A673 (cell line): ENCODE measurements at regions not wholly inside any gene's neighbourhood (a gene's known extent, or its start where the extent isn't known, plus 50 kb on each side); places are given as distances from the start of the nearest gene placed in this dataset.

Experiments
- BruUV-seq: library from RNA; stranded (reverse); fragments of 400-500 nt; replicated peaks from 2 replicates; lab custom pipeline; 2021; lab: Mats Ljungman, UMichigan
- CTCF ChIA-PET: fragments of 300-600 bp; sonication (Branson Sonifier 250); formaldehyde crosslinking; loops from one replicate; lab custom pipeline; 2022; ENCODE audit warnings: antibody characterized with exemption; lab: Charles Lee
- POLR2A ChIA-PET: fragments of 300-600 bp; sonication (Branson Sonifier 250); formaldehyde crosslinking; loops from one replicate; lab custom pipeline; 2022; ENCODE audit warnings: antibody characterized with exemption; ENCODE audit not compliant: low non-redundant PET; lab: Charles Lee
- DNase-seq: peaks from one replicate; pipeline ENCODE4 v3.0.0-alpha.2; 2015; ENCODE audit warnings: low spot score
- H3K27ac ChIP-seq: fragments of 200-600 bp; sonication (generic); 2 replicates; pipeline ENCODE4 v1.5.1; 2016; ENCODE audit warnings: mixed run types, low read depth, mild to moderate bottlenecking, mixed read lengths, antibody characterized with exemption, low read length; ENCODE audit not compliant: poor library complexity, severe bottlenecking
- H3K27me3 ChIP-seq: fragments of 200-600 bp; sonication (generic); replicated peaks from 2 replicates; pipeline ENCODE4 v1.6.1; 2017; ENCODE audit warnings: mixed run types, low read depth, mild to moderate bottlenecking, mixed read lengths, antibody characterized with exemption, low read length; ENCODE audit not compliant: insufficient read depth, poor library complexity
- H3K36me3 ChIP-seq: fragments of 200-600 bp; sonication (generic); 2 replicates; pipeline ENCODE4 v1.6.1; 2016; ENCODE audit warnings: mixed run types, mild to moderate bottlenecking, mixed read lengths, antibody characterized with exemption, low read length; ENCODE audit not compliant: insufficient read depth, poor library complexity, severe bottlenecking
- H3K4me1 ChIP-seq: fragments of 200-600 bp; sonication (generic); 2 replicates; pipeline ENCODE4 v1.6.1; 2017; ENCODE audit warnings: mixed run types, mild to moderate bottlenecking, mixed read lengths, antibody characterized with exemption, low read length; ENCODE audit not compliant: insufficient read depth, poor library complexity, severe bottlenecking
- H3K4me3 ChIP-seq: fragments of 200-600 bp; sonication (generic); 2 replicates; pipeline ENCODE4 v1.5.1; 2016; ENCODE audit warnings: low read depth, mixed run types, mild to moderate bottlenecking, mixed read lengths, low read length; ENCODE audit not compliant: poor library complexity, severe bottlenecking
- H3K9me3 ChIP-seq: fragments of 200-600 bp; sonication (generic); 2 replicates; pipeline ENCODE4 v1.6.1; 2016; ENCODE audit warnings: mixed run types, low read depth, mild to moderate bottlenecking, mixed read lengths, antibody characterized with exemption, low read length; ENCODE audit not compliant: poor library complexity, severe bottlenecking
- CTCF ChIP-seq: fragments of 300-800, 200-600 bp; sonication (generic); conservative IDR thresholded peaks from 2 replicates; pipeline ENCODE4 v1.5.1; 2017; ENCODE audit warnings: low read depth, mild to moderate bottlenecking, antibody characterized with exemption, low read length, moderate library complexity, mixed read lengths
- EZH2 ChIP-seq: fragments of 200-600 bp; sonication (generic); IDR thresholded peaks from 2 replicates; pipeline ENCODE4 v1.6.1; 2017; ENCODE audit warnings: borderline replicate concordance, low read depth, mild to moderate bottlenecking, mixed read lengths, antibody characterized with exemption, low read length; ENCODE audit not compliant: poor library complexity, severe bottlenecking
- intact Hi-C: fragments of 100-400 bp; cut with micrococcal nuclease; formaldehyde crosslinking; loops from one replicate; pipeline ENCODE4 v1.10.0; 2022; ENCODE audit not compliant: unreplicated experiment

GRCh38 chr10:2906974-2907373 is 160.4 kb upstream of the PFKP start:
- TF ChIP-seq CTCF (no peak), EZH2 (no peak)
- ChIA-PET POLR2A (no interaction called here), CTCF (no interaction called here)
- intact Hi-C loops, result no loop called here
- BruUV-seq, result no TSS peak
- Histone ChIP-seq H3K9me3 (no peaks in the 10 kb centered on the region), H3K36me3 (no peaks in the 10 kb centered on the region), H3K4me1 (no peaks in the 10 kb centered on the region), H3K27me3 (no peaks in the 10 kb centered on the region), H3K27ac (no peak overlapping the region), H3K4me3 (no peak overlapping the region)
- DNase-seq, result no peak

GRCh38 chr10:2905851-2906250 is 161.5 kb upstream of the PFKP start:
- Histone ChIP-seq H3K27ac (no peak overlapping the region), H3K9me3 (no peaks in the 10 kb centered on the region), H3K36me3 (no peaks in the 10 kb centered on the region), H3K4me1 (no peaks in the 10 kb centered on the region), H3K4me3 (no peak overlapping the region), H3K27me3 (no peaks in the 10 kb centered on the region)
- TF ChIP-seq EZH2 (no peak), CTCF (no peak)
- intact Hi-C loops, result no loop called here
- ChIA-PET POLR2A (no interaction called here), CTCF (no interaction called here)
- BruUV-seq, result no TSS peak
- DNase-seq, result no peak

- intact Hi-C loops, result no loop called here
Measured at GRCh38 chr10:2900530-2900929, 166.8 kb upstream of the PFKP start.

More at GRCh38 chr10:2900530-2900929, 166.8 kb upstream of the PFKP start:
- DNase-seq, result no peak
- Histone ChIP-seq H3K36me3 (no peaks in the 10 kb centered on the region), H3K4me1 (no peaks in the 10 kb centered on the region), H3K27me3 (no peaks in the 10 kb centered on the region), H3K9me3 (no peaks in the 10 kb centered on the region), H3K27ac (no peak overlapping the region), H3K4me3 (no peak overlapping the region)
- ChIA-PET POLR2A (no interaction called here), CTCF (no interaction called here)
- no peak for TF ChIP-seq EZH2
- no peak for TF ChIP-seq CTCF
- BruUV-seq, result no TSS peak
